Activated T-cell treated with anti-CD3 and anti-CD28 coated beads, Interleukin-2, amount 50 U/mL, for 72 hours (primary cell): ENCODE measurements at regions not wholly inside any gene's neighbourhood (a gene's known extent, or its start where the extent isn't known, plus 50 kb on each side); places are given as distances from the start of the nearest gene placed in this dataset.
"Not testable (repeated sequence)": the region's sequence is repeated elsewhere in the genome, so short reads cannot be mapped to it uniquely, and the experiment has no call there.

Source experiments
- ATAC-seq, 2 donors: fragments of 150-1000 bp; cut with Tn5 transposase; replicated peaks in 1 of 2; 2 replicates each; pipeline ENCODE4 v1.10.0; 2021; ENCODE audit warnings: moderate library complexity in 2 of 2, mild to moderate bottlenecking in 1 of 2
- DNase-seq, 2 donors: peaks; one replicate each; pipeline ENCODE4 v3.0.0; 2021 to 2022; ENCODE audit warnings: mixed read lengths in 1 of 2
- H3K27ac Mint-ChIP-seq: one replicate; pipeline ENCODE4 v1.8.0; 2022; ENCODE audit warnings: mild to moderate bottlenecking, moderate library complexity, mixed read lengths
- H3K27me3 Mint-ChIP-seq: one replicate; pipeline ENCODE4 v1.8.0; 2022; ENCODE audit warnings: low read depth, mixed read lengths
- H3K36me3 Mint-ChIP-seq, 2 donors: one replicate each; pipeline ENCODE4 v1.8.0; 2022; ENCODE audit warnings: mixed read lengths in 2 of 2, mild to moderate bottlenecking in 1 of 2; ENCODE audit not compliant: insufficient read depth in 2 of 2
- H3K4me1 Mint-ChIP-seq: one replicate; pipeline ENCODE4 v1.8.0; 2022; ENCODE audit warnings: low read depth, mixed read lengths
- H3K4me3 Mint-ChIP-seq, 2 donors: one replicate each; pipeline ENCODE4 v1.8.0; 2022; ENCODE audit warnings: mild to moderate bottlenecking in 2 of 2, mixed read lengths in 2 of 2, moderate library complexity in 2 of 2
- H3K9me3 Mint-ChIP-seq, 2 donors: one replicate each; pipeline ENCODE4 v1.8.0; 2022; ENCODE audit warnings: mixed read lengths in 2 of 2

- peaks cover under 1% of the 10 kb centered on the region for H3K4me1 Mint-ChIP-seq
- H3K27me3 Mint-ChIP-seq = peaks cover 18% of the 10 kb centered on the region
- no peak overlapping the region for H3K4me3 Mint-ChIP-seq
- H3K36me3 Mint-ChIP-seq = peaks cover 0 to 2% of the 10 kb centered on the region in 2 donors
- DNase-seq (no peak), ATAC-seq (no peak)
- peaks cover 0 to 2% of the 10 kb centered on the region in 2 donors for H3K9me3 Mint-ChIP-seq
- H3K27ac Mint-ChIP-seq = no peak overlapping the region
Measured at GRCh38 chr15:62862717-62863116, 179.8 kb upstream of the TPM1 start.

GRCh38 chr15:62866366-62866765, 176.2 kb upstream of the TPM1 start:
- peaks cover 4 to 5% of the 10 kb centered on the region in 2 donors for H3K9me3 Mint-ChIP-seq
- H3K27ac Mint-ChIP-seq = no peak overlapping the region
- no peaks in the 10 kb centered on the region for H3K4me1 Mint-ChIP-seq
- H3K36me3 Mint-ChIP-seq = no peaks in the 10 kb centered on the region
- H3K27me3 Mint-ChIP-seq = peaks cover 8% of the 10 kb centered on the region
- no peak for ATAC-seq
- no peak overlapping the region for H3K4me3 Mint-ChIP-seq
- no peak for DNase-seq

- Mint-ChIP-seq H3K4me1 (no peaks in the 10 kb centered on the region), H3K36me3 (no peaks in the 10 kb centered on the region), H3K9me3 (peaks cover 4 to 5% of the 10 kb centered on the region in 2 donors), H3K27ac (no peak overlapping the region), H3K27me3 (peaks cover 4% of the 10 kb centered on the region), H3K4me3 (no peak overlapping the region)
- DNase-seq (no peak), ATAC-seq (no peak)
Measured at GRCh38 chr15:62867844-62868243, 174.7 kb upstream of the TPM1 start.

- Mint-ChIP-seq H3K27ac (no peak overlapping the region), H3K9me3 (peaks cover 4 to 5% of the 10 kb centered on the region in 2 donors), H3K4me1 (no peaks in the 10 kb centered on the region), H3K27me3 (no peaks in the 10 kb centered on the region), H3K36me3 (no peaks in the 10 kb centered on the region), H3K4me3 (no peak overlapping the region)
- DNase-seq (no peak), ATAC-seq (no peak)
Measured at GRCh38 chr15:62868507-62868906, 174.0 kb upstream of the TPM1 start.

- peaks cover 4 to 5% of the 10 kb centered on the region in 2 donors for H3K9me3 Mint-ChIP-seq
- H3K27me3 Mint-ChIP-seq = no peaks in the 10 kb centered on the region
- H3K36me3 Mint-ChIP-seq = no peaks in the 10 kb centered on the region
- ATAC-seq (no peak), DNase-seq (no peak)
- no peaks in the 10 kb centered on the region for H3K4me1 Mint-ChIP-seq
- no peak overlapping the region for H3K27ac Mint-ChIP-seq
- no peak overlapping the region for H3K4me3 Mint-ChIP-seq
Measured at GRCh38 chr15:62869116-62869515, 173.4 kb upstream of the TPM1 start.

- ATAC-seq (no peak), DNase-seq (no peak)
- Mint-ChIP-seq H3K27me3 (no peaks in the 10 kb centered on the region), H3K4me3 (no peak overlapping the region), H3K36me3 (no peaks in the 10 kb centered on the region), H3K4me1 (no peaks in the 10 kb centered on the region), H3K27ac (no peak overlapping the region), H3K9me3 (peaks cover 4 to 5% of the 10 kb centered on the region in 2 donors)
Measured at GRCh38 chr15:62870216-62870615, 172.3 kb upstream of the TPM1 start.

GRCh38 chr15:62870701-62871100, 171.8 kb upstream of the TPM1 start:
- H3K27me3 Mint-ChIP-seq, H3K36me3 Mint-ChIP-seq, H3K27ac Mint-ChIP-seq, DNase-seq, H3K9me3 Mint-ChIP-seq, H3K4me1 Mint-ChIP-seq, ATAC-seq, H3K4me3 Mint-ChIP-seq: not testable (repeated sequence)

- no peak for DNase-seq
- H3K27ac Mint-ChIP-seq = no peak overlapping the region
- no peaks in the 10 kb centered on the region for H3K36me3 Mint-ChIP-seq
Measured at GRCh38 chr15:62873203-62873602, 169.3 kb upstream of the TPM1 start.

GRCh38 chr15:62874064-62874463, 168.5 kb upstream of the TPM1 start:
- Mint-ChIP-seq H3K27ac (no peak overlapping the region), H3K9me3 (peaks cover 4 to 5% of the 10 kb centered on the region in 2 donors), H3K4me1 (no peaks in the 10 kb centered on the region), H3K36me3 (no peaks in the 10 kb centered on the region), H3K27me3 (peaks cover 7% of the 10 kb centered on the region), H3K4me3 (no peak overlapping the region)
- ATAC-seq (no peak), DNase-seq (no peak)

More at GRCh38 chr15:62873203-62873602, 169.3 kb upstream of the TPM1 start:
- Mint-ChIP-seq H3K9me3 (peaks cover 4 to 5% of the 10 kb centered on the region in 2 donors), H3K27me3 (peaks cover 7% of the 10 kb centered on the region), H3K4me3 (no peak overlapping the region), H3K4me1 (no peaks in the 10 kb centered on the region)
- no peak for ATAC-seq

- ATAC-seq (no peak), DNase-seq (no peak)
- H3K4me1 Mint-ChIP-seq = peaks cover 6% of the 10 kb centered on the region
- peaks cover 17% of the 10 kb centered on the region for H3K27me3 Mint-ChIP-seq
- H3K27ac Mint-ChIP-seq = no peak overlapping the region
- H3K4me3 Mint-ChIP-seq = no peak overlapping the region
- H3K36me3 Mint-ChIP-seq = no peaks in the 10 kb centered on the region
- peaks cover 4 to 5% of the 10 kb centered on the region in 2 donors for H3K9me3 Mint-ChIP-seq
Measured at GRCh38 chr15:62874959-62875625, 167.5 kb upstream of the TPM1 start.

GRCh38 chr15:62875626-62876021, 166.9 kb upstream of the TPM1 start:
- Mint-ChIP-seq H3K4me3 (no peak overlapping the region), H3K27me3 (peaks cover 19% of the 10 kb centered on the region), H3K27ac (no peak overlapping the region), H3K4me1 (peaks cover 9% of the 10 kb centered on the region), H3K36me3 (no peaks in the 10 kb centered on the region), H3K9me3 (peaks cover 2 to 4% of the 10 kb centered on the region in 2 donors)
- DNase-seq (no peak), ATAC-seq (no peak)

GRCh38 chr15:62877276-62877857, 165.2 kb upstream of the TPM1 start:
- Mint-ChIP-seq H3K27me3 (peaks cover 19% of the 10 kb centered on the region), H3K36me3 (no peaks in the 10 kb centered on the region), H3K4me3 (no peak overlapping the region), H3K4me1 (peaks cover 9% of the 10 kb centered on the region), H3K9me3 (no peaks in the 10 kb centered on the region), H3K27ac (no peak overlapping the region)
- ATAC-seq (no peak), DNase-seq (no peak)

- Mint-ChIP-seq H3K4me1 (peaks cover 9% of the 10 kb centered on the region), H3K36me3 (no peaks in the 10 kb centered on the region), H3K27ac (no peak overlapping the region), H3K27me3 (peaks cover 19% of the 10 kb centered on the region), H3K9me3 (no peaks in the 10 kb centered on the region), H3K4me3 (no peak overlapping the region)
- ATAC-seq (no peak), DNase-seq (no peak)
Measured at GRCh38 chr15:62878070-62878469, 164.5 kb upstream of the TPM1 start.

- Mint-ChIP-seq H3K36me3 (no peaks in the 10 kb centered on the region), H3K9me3 (no peaks in the 10 kb centered on the region)
Measured at GRCh38 chr15:62879770-62880169, 162.8 kb upstream of the TPM1 start.

More at GRCh38 chr15:62879770-62880169, 162.8 kb upstream of the TPM1 start:
- Mint-ChIP-seq H3K4me3 (peak overlapping the region in 1 of 2 donors; percentile 36), H3K27me3 (peaks cover 19% of the 10 kb centered on the region), H3K4me1 (peaks cover 9% of the 10 kb centered on the region), H3K27ac (no peak overlapping the region)
- ATAC-seq (no peak), DNase-seq (no peak)
